ENCODE measurements at regions not wholly inside any gene's neighbourhood (a gene's known extent, or its start where the extent isn't known, plus 50 kb on each side); places are given as distances from the start of the nearest gene placed in this dataset.

DNA sequence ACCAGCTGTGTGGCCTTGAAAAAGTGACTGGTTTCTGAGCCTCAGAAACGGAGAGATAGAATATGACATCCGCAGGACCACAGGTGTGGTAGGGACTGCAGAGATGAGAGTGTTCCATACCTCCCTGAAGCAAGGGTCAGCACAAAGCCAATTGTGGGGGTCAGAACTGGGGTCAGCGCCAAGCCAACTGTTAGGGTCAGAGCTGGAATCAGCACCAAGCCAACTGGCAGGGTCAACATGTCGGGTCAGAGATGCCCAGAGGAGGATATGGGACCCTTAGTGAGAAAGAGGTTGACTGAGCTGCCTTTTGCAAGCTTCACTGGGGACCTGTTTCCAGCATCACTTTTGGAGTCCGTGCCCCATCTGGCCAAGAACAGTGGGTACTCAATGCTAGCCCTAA is 93.9 kb downstream of the MATN1 start:
- TF ChIP-seq POLR2AphosphoS5 (IDR thresholded peaks at IDR 0.05; ENCODE audit: low read depth, low read length) (no peak), EZH2 (IDR thresholded peaks at IDR 0.05) (no peak)
- TF ChIP-seq, protein P1, sequence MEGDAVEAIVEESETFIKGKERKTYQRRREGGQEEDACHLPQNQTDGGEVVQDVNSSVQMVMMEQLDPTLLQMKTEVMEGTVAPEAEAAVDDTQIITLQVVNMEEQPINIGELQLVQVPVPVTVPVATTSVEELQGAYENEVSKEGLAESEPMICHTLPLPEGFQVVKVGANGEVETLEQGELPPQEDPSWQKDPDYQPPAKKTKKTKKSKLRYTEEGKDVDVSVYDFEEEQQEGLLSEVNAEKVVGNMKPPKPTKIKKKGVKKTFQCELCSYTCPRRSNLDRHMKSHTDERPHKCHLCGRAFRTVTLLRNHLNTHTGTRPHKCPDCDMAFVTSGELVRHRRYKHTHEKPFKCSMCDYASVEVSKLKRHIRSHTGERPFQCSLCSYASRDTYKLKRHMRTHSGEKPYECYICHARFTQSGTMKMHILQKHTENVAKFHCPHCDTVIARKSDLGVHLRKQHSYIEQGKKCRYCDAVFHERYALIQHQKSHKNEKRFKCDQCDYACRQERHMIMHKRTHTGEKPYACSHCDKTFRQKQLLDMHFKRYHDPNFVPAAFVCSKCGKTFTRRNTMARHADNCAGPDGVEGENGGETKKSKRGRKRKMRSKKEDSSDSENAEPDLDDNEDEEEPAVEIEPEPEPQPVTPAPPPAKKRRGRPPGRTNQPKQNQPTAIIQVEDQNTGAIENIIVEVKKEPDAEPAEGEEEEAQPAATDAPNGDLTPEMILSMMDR (IDR thresholded peaks at IDR 0.05 in 2 of 3, conservative IDR thresholded peaks at IDR 0.05 in 1 of 3; ENCODE audit: borderline replicate concordance in 1 of 3, insufficient read depth in 1 of 3, low read depth in 2 of 3, low read length in 2 of 3), result no peak
- TF ChIP-seq, protein P2, sequence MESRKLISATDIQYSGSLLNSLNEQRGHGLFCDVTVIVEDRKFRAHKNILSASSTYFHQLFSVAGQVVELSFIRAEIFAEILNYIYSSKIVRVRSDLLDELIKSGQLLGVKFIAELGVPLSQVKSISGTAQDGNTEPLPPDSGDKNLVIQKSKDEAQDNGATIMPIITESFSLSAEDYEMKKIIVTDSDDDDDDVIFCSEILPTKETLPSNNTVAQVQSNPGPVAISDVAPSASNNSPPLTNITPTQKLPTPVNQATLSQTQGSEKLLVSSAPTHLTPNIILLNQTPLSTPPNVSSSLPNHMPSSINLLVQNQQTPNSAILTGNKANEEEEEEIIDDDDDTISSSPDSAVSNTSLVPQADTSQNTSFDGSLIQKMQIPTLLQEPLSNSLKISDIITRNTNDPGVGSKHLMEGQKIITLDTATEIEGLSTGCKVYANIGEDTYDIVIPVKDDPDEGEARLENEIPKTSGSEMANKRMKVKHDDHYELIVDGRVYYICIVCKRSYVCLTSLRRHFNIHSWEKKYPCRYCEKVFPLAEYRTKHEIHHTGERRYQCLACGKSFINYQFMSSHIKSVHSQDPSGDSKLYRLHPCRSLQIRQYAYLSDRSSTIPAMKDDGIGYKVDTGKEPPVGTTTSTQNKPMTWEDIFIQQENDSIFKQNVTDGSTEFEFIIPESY (IDR thresholded peaks at IDR 0.05; ENCODE audit: extremely low read depth, insufficient replicate concordance, low read length), result no peak

Data from HCT116 (cell line).